NCI-H82 treated with DMSO at 0.1 percent for 48 hours (cell line): ENCODE measurements at regions not wholly inside any gene's neighbourhood (a gene's known extent, or its start where the extent isn't known, plus 50 kb on each side); places are given as distances from the start of the nearest gene placed in this dataset.

Experiments
- DNase-seq: peaks from one replicate; lab custom pipeline; 2025; ENCODE audit not compliant: unreplicated experiment; lab: John Stamatoyannopoulos, UW

GRCh38 chr13:31049833-31050232 is 111.9 kb downstream of the HSPH1 start:
- no peak for DNase-seq

- no peak for DNase-seq
Observed at GRCh38 chr13:31049083-31049482, 112.6 kb downstream of the HSPH1 start.

- no peak for DNase-seq
Observed at GRCh38 chr13:31048521-31048920, 113.2 kb downstream of the HSPH1 start.

GRCh38 chr13:31046711-31047279 is 114.3 kb downstream of the TEX26 start:
- DNase-seq = peak; percentile 88

- no peak for DNase-seq
Observed at GRCh38 chr13:31045286-31046081, 113.0 kb downstream of the TEX26 start.

GRCh38 chr13:31044364-31045285 is 112.2 kb downstream of the TEX26 start:
- peak; percentile 30 for DNase-seq

GRCh38 chr13:31043957-31044356 is 111.5 kb downstream of the TEX26 start:
- no peak for DNase-seq

- no peak for DNase-seq
Observed at GRCh38 chr13:31042481-31043165, 110.2 kb downstream of the TEX26 start.

GRCh38 chr13:31042049-31042448 is 109.6 kb downstream of the TEX26 start:
- no peak for DNase-seq

GRCh38 chr13:31038834-31039552 is 106.5 kb downstream of the TEX26 start:
- DNase-seq = no peak

- DNase-seq = no peak
Observed at GRCh38 chr13:31037874-31038500, 105.5 kb downstream of the TEX26 start.

- no peak for DNase-seq
Observed at GRCh38 chr13:31036731-31037695, 104.6 kb downstream of the TEX26 start.

GRCh38 chr13:31035185-31035965 is 102.9 kb downstream of the TEX26 start:
- no peak for DNase-seq

- no peak for DNase-seq
Observed at GRCh38 chr13:31032528-31033113, 100.2 kb downstream of the TEX26 start.

GRCh38 chr13:31031482-31031881 is 99.0 kb downstream of the TEX26 start:
- no peak for DNase-seq

- DNase-seq = no peak
Observed at GRCh38 chr13:31029102-31029501, 96.6 kb downstream of the TEX26 start.

GRCh38 chr13:31027136-31027535 is 94.7 kb downstream of the TEX26 start:
- DNase-seq = no peak
